Lower lobe of right lung (tissue), 2 donors: ENCODE measurements at regions not wholly inside any gene's neighbourhood (a gene's known extent, or its start where the extent isn't known, plus 50 kb on each side); places are given as distances from the start of the nearest gene placed in this dataset.

ENCODE experiments used
- ATAC-seq, 2 donors: fragments of 200-7000 bp; cut with Tn5 transposase; one replicate each; pipeline ENCODE4 v1.9.1; 2020 to 2022; ENCODE audit warnings: mild to moderate bottlenecking in 2 of 2, moderate library complexity in 2 of 2
- DNase-seq: peaks from one replicate; pipeline ENCODE4 v3.0.0-alpha.2; 2020
- H3K27ac ChIP-seq: fragments of 200-600 bp; one replicate; pipeline ENCODE4 v1.8.0; 2022
- H3K27me3 ChIP-seq: fragments of 200-600 bp; one replicate; pipeline ENCODE4 v1.8.0; 2022; ENCODE audit warnings: low read depth
- H3K36me3 ChIP-seq: fragments of 200-600 bp; one replicate; pipeline ENCODE4 v1.8.0; 2022; ENCODE audit warnings: mild to moderate bottlenecking
- H3K4me1 ChIP-seq: fragments of 200-600 bp; one replicate; pipeline ENCODE4 v1.8.0; 2022
- H3K4me3 ChIP-seq: fragments of 200-600 bp; one replicate; pipeline ENCODE4 v1.8.0; 2022; ENCODE audit warnings: mild to moderate bottlenecking
- H3K9me3 ChIP-seq: fragments of 200-600 bp; one replicate; pipeline ENCODE4 v1.8.0; 2022
- intact Hi-C: fragments of 100-400 bp; cut with DNase I; formaldehyde crosslinking; loops from one replicate; pipeline ENCODE4 v1.11.0; 2022
- TF ChIP-seq, protein P1 (sequence below): fragments of 200-600 bp; IDR thresholded peaks from one replicate; pipeline ENCODE4 v1.8.0; 2022; ENCODE audit warnings: antibody characterized with exemption, mild to moderate bottlenecking
- donor health status: DM: no; HTN: yes; CAD: no; lungs with severe emphysema.

DNA sequence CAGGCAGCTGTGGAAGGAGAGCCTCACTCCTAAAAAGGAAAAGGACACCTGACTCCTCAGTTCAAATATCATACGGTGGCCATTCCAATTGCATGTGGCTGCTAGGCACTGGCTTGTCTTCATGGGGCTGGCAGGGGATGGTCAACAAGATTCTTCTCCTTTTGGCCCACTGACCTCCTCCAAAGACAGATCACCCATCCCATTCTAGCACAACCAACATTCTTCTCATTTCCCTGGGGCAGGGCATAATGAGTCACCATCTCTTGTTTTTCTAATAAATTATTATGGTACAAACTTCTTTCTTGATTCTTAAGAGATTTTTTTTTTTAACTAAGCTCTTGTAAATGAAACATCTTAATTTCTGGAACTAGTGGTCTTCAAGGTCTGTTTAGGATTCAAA is 136.7 kb upstream of the NBEA start:
- no peaks in the 10 kb centered on the region for H3K27me3 ChIP-seq

DNA sequence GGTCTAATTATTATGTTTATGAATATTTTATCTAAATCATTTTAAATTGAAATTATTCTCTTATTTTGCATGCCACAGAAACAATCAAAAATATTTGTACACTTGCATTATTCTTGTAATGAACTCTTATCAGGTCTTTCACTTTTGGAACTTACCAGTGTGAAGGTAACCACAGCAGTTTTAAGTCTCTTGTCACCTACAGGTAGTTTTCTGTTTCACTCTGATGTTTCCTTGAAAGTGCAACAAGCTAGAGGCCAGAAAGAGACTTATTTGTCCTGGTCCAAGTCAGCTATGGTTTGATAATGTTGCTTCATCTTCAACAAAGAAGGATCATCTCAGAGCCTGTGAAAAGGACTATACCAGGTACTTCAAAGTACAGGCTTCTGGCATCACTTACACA is 133.4 kb upstream of the NBEA start:
- TF ChIP-seq, protein P1, sequence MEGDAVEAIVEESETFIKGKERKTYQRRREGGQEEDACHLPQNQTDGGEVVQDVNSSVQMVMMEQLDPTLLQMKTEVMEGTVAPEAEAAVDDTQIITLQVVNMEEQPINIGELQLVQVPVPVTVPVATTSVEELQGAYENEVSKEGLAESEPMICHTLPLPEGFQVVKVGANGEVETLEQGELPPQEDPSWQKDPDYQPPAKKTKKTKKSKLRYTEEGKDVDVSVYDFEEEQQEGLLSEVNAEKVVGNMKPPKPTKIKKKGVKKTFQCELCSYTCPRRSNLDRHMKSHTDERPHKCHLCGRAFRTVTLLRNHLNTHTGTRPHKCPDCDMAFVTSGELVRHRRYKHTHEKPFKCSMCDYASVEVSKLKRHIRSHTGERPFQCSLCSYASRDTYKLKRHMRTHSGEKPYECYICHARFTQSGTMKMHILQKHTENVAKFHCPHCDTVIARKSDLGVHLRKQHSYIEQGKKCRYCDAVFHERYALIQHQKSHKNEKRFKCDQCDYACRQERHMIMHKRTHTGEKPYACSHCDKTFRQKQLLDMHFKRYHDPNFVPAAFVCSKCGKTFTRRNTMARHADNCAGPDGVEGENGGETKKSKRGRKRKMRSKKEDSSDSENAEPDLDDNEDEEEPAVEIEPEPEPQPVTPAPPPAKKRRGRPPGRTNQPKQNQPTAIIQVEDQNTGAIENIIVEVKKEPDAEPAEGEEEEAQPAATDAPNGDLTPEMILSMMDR: no peak
- no peaks in the 10 kb centered on the region for H3K4me1 ChIP-seq
- no peak overlapping the region for H3K4me3 ChIP-seq
- ATAC-seq (no peak), DNase-seq (no peak)
- intact Hi-C loops: no loop called here
- no peaks in the 10 kb centered on the region for H3K36me3 ChIP-seq
- H3K27ac ChIP-seq: no peak overlapping the region
- no peaks in the 10 kb centered on the region for H3K27me3 ChIP-seq
- peaks cover 14% of the 10 kb centered on the region for H3K9me3 ChIP-seq

More for the DNA sequence above, 136.7 kb upstream of the NBEA start:
- no peak for DNase-seq
- H3K4me3 ChIP-seq: no peak overlapping the region
- H3K4me1 ChIP-seq: no peaks in the 10 kb centered on the region
- TF ChIP-seq, protein P1: no peak
- no peak for ATAC-seq
- intact Hi-C loops: no loop called here
- H3K36me3 ChIP-seq: no peaks in the 10 kb centered on the region
- no peak overlapping the region for H3K27ac ChIP-seq
- no peaks in the 10 kb centered on the region for H3K9me3 ChIP-seq

DNA sequence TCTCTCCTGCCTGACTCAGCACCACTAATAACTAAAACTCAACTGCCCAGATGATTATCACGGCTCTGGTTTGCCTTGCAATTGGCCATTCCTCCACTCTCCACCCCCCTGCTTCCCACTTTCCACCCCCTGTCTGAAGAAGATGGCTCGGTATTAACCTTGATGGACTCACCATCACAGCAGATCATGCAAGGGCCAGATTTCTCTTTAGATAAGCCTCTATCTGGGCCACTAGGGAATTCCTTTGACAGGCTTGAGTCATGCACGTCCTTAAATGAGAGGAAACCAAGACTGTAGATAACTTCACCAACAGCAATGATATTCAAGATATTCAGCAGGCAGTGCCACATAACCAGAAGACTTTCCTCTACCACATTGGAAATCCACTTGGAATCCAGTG is 131.1 kb upstream of the NBEA start:
- Histone ChIP-seq H3K36me3 (no peaks in the 10 kb centered on the region), H3K9me3 (peaks cover 14% of the 10 kb centered on the region), H3K27ac (no peak overlapping the region), H3K27me3 (no peaks in the 10 kb centered on the region), H3K4me1 (no peaks in the 10 kb centered on the region), H3K4me3 (no peak overlapping the region)
- no peak for DNase-seq
- no peak for ATAC-seq
- TF ChIP-seq, protein P1: no peak
- intact Hi-C loops: no loop called here

DNA sequence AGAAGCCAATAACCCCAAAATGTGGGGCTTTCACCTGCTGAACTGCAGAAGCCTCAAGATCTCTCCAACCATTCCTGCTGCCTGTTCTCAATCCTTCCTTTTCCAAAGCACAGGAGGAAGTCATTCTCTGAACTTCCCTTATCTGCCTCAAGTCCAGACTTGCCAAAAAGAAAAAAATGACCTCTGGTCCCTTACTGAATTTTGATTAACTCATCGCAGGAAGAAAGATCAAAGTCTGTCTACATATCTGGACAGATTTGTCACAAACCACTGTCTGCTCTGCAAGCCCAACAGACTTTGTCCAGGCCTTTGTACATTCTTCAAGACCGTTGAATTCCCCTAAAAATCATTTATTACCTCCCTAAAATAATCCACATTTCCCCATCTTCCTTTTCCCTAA is 126.5 kb upstream of the NBEA start:
- no peaks in the 10 kb centered on the region for H3K27me3 ChIP-seq
- TF ChIP-seq, protein P1: no peak
- ATAC-seq (no peak), DNase-seq (no peak)
- no peaks in the 10 kb centered on the region for H3K4me1 ChIP-seq
- intact Hi-C loops: no loop called here
- H3K36me3 ChIP-seq: no peaks in the 10 kb centered on the region
- H3K27ac ChIP-seq: no peak overlapping the region
- H3K9me3 ChIP-seq: peaks cover 14% of the 10 kb centered on the region
- no peak overlapping the region for H3K4me3 ChIP-seq

DNA sequence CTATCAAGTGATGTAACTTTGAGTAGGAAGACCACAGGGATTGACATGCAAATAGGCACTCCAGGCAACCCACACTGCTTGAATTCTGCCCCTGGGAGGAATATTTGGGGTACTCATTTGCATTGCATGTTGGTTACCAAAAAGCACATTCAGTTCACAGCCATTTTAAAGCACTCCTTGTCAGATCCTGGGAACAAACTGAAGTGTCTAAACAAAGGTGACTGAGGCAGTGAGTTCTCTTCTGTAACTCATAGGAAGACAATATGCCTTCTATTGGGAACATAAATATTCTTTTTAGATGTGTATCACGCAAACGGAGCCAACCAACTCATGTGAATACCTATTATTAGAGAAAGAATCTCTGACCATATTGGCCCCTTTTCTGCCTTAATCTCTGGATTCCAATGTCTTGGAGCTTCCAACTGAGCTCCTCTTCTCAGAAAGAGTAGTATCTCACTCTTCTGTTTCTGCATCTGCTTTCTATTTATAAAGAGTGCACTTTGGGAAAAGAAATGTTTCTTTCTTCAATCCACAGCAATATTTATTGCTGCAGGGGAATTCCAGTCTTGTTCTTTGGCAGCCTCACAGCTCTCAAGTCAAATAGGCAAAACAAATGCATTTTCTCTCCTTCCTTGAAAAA is 125.7 kb upstream of the NBEA start:
- no peaks in the 10 kb centered on the region for H3K36me3 ChIP-seq
- H3K27ac ChIP-seq: no peak overlapping the region
- no peaks in the 10 kb centered on the region for H3K27me3 ChIP-seq
- no peaks in the 10 kb centered on the region for H3K4me1 ChIP-seq
- no peak overlapping the region for H3K4me3 ChIP-seq
- DNase-seq (no peak), ATAC-seq (no peak)
- H3K9me3 ChIP-seq: peaks cover 14% of the 10 kb centered on the region
- TF ChIP-seq, protein P1: no peak
- intact Hi-C loops: no loop called here
